SU-DHL-6 (cell line): ENCODE measurements at regions not wholly inside any gene's neighbourhood (a gene's known extent, or its start where the extent isn't known, plus 50 kb on each side); places are given as distances from the start of the nearest gene placed in this dataset.

Experiments
- H2AFZ ChIP-seq: fragments of 200-600 bp; sonication (generic); 2 replicates; pipeline ENCODE4 v1.6.1; 2014; ENCODE audit warnings: low read depth, mild to moderate bottlenecking, moderate library complexity, mixed read lengths, antibody characterized with exemption, low read length; ENCODE audit not compliant: severe bottlenecking
- H3F3A ChIP-seq: fragments of 200-600 bp; shearing (Covaris generic); 2 replicates; pipeline ENCODE4 v1.6.0; 2016; ENCODE audit warnings: antibody characterized with exemption, mild to moderate bottlenecking; ENCODE audit not compliant: insufficient read depth
- H3K27ac ChIP-seq: fragments of 200-600 bp; sonication (generic); 2 replicates; pipeline ENCODE4 v1.5.1; 2016; ENCODE audit warnings: low read depth, mild to moderate bottlenecking, low read length, moderate library complexity, mixed read lengths
- H3K27me3 ChIP-seq: fragments of 200-600 bp; sonication (generic), shearing (Covaris generic); 2 replicates; pipeline ENCODE4 v1.6.0; 2014; ENCODE audit warnings: mild to moderate bottlenecking, low read length
- H3K36me3 ChIP-seq: fragments of 200-600 bp; sonication (generic); 2 replicates; pipeline ENCODE4 v1.6.1; 2014; ENCODE audit warnings: mild to moderate bottlenecking, low read length, mixed read lengths
- H3K4me2 ChIP-seq: fragments of 300-600, 200-600 bp; shearing (Covaris generic), sonication (generic); 2 replicates; pipeline ENCODE4 v1.6.0; 2014; ENCODE audit warnings: low read length, low read depth, mild to moderate bottlenecking; ENCODE audit not compliant: poor library complexity, severe bottlenecking
- H3K4me3 ChIP-seq: fragments of 200-600 bp; sonication (generic); 2 replicates; pipeline ENCODE4 v1.5.1; 2014; ENCODE audit warnings: antibody characterized with exemption, low read length, mild to moderate bottlenecking, mixed read lengths; ENCODE audit not compliant: insufficient read depth, poor library complexity, severe bottlenecking
- H3K79me2 ChIP-seq: fragments of 200-600 bp; sonication (generic); 2 replicates; pipeline ENCODE4 v1.6.1; 2014; ENCODE audit warnings: mild to moderate bottlenecking, low read length, moderate library complexity; ENCODE audit not compliant: insufficient read depth
- H3K9ac ChIP-seq: fragments of 200-600 bp; sonication (generic); 2 replicates; pipeline ENCODE4 v1.7.0; 2014; ENCODE audit warnings: mild to moderate bottlenecking, low read length
- H3K9me2 ChIP-seq: fragments of 200-600 bp; sonication (generic); replicated peaks from 2 replicates; pipeline ENCODE4 v1.6.1; 2014; ENCODE audit warnings: low read length; ENCODE audit not compliant: insufficient read depth
- H3K9me3 ChIP-seq: fragments of 200-600 bp; sonication (generic); 2 replicates; pipeline ENCODE4 v1.6.1; 2014; ENCODE audit warnings: low read length, mixed read lengths; ENCODE audit not compliant: insufficient read depth
- H4K20me1 ChIP-seq: fragments of 200-600 bp; sonication (generic); 2 replicates; pipeline ENCODE4 v1.6.1; 2014; ENCODE audit warnings: low read depth, mild to moderate bottlenecking, antibody characterized with exemption, low read length, moderate library complexity, mixed read lengths
- CTCF ChIP-seq: fragments of 200-600 bp; sonication (generic); IDR thresholded peaks from one replicate; pipeline ENCODE4 v1.5.1; 2017; ENCODE audit warnings: antibody characterized with exemption, mild to moderate bottlenecking, low read length, moderate library complexity; ENCODE audit not compliant: insufficient read depth, poor library complexity, severe bottlenecking
- EZH2phosphoT487 ChIP-seq: fragments of 200-600 bp; sonication (generic), shearing (Covaris generic); conservative IDR thresholded peaks from 2 replicates; pipeline ENCODE4 v1.6.1; 2018; ENCODE audit warnings: mild to moderate bottlenecking, antibody characterized with exemption, low read length, moderate library complexity, mixed read lengths

DNA sequence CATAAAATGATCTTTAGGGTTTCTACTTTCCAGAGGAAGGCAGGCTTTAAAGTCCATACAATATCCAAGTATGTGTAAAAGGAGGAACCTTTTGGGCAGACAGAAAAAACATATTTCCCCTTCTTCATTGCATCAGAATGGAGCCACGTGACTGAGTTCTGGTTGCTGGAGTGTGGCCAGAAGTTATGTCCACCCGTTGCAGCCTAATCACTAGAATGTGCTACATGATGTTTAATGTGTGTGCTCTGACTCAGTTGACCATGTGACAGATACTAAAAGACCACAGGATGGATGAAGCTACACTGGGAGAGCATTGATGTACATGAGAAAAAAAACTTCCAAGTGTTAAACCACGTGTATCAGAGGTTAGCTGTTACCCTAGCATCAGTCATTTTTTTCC lies 460.9 kb downstream of the RIT2 start:
- Histone ChIP-seq H3K27ac (no peak overlapping the region), H3K9me3 (no peaks in the 10 kb centered on the region), H3F3A (no peaks in the 10 kb centered on the region), H3K79me2 (no peaks in the 10 kb centered on the region), H3K9me2 (no peaks in the 10 kb centered on the region), H3K9ac (no peak overlapping the region), H4K20me1 (no peaks in the 10 kb centered on the region), H3K27me3 (no peaks in the 10 kb centered on the region), H2AFZ (no peak overlapping the region), H3K4me2 (no peak overlapping the region), H3K4me3 (no peak overlapping the region), H3K36me3 (no peaks in the 10 kb centered on the region)
- no peak for TF ChIP-seq CTCF
- no peak for TF ChIP-seq EZH2phosphoT487

DNA sequence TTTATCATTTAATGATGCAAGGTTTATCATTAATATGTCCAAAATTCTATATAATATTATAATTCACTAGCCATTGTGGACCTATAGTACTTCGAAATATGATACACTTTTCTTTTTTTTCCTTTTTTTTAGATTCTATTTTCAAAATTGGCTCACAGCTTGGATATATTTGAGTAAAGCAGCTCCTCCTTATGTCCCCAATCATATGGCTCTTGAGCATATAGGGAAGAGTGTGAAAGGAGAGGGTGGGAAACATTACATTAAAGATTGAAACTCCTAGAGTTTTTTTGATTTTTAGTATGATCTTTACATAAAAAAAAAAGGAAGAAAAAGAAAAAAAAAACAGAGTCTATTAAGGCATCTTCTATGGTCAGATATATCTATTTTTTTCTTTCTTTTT lies 457.9 kb downstream of the RIT2 start:
- no peaks in the 10 kb centered on the region for H4K20me1 ChIP-seq
- TF ChIP-seq EZH2phosphoT487 = no peak
- no peak for TF ChIP-seq CTCF

DNA sequence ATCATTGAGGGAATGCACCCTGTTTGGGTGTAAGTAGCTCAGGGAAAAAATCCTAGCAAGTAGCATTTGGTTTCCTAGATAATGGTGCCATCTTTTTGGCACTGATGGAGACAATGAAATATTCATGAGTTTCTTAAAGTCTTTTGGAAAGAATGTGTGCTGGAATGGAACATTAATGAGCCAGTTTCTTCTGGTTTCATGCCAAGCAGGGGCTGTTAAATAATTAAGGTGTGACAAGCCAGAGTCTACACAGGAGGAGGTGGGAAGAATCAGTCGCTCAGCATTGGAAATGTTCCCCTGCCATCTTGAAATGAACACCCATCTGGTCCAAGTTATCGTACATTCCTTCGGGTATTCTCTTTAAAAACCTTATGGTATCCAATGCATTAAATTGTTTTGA lies 457.3 kb downstream of the RIT2 start:
- no peak for TF ChIP-seq EZH2phosphoT487
- no peak for TF ChIP-seq CTCF

More for the DNA sequence above, 457.9 kb downstream of the RIT2 start:
- Histone ChIP-seq H3F3A (no peaks in the 10 kb centered on the region), H3K9me2 (no peaks in the 10 kb centered on the region), H2AFZ (no peak overlapping the region), H3K4me2 (no peak overlapping the region), H3K36me3 (no peaks in the 10 kb centered on the region), H3K9me3 (no peaks in the 10 kb centered on the region), H3K4me3 (no peak overlapping the region), H3K9ac (no peak overlapping the region), H3K79me2 (no peaks in the 10 kb centered on the region), H3K27me3 (no peaks in the 10 kb centered on the region), H3K27ac (no peak overlapping the region)

More for the DNA sequence above, 457.3 kb downstream of the RIT2 start:
- Histone ChIP-seq H3K4me3 (no peak overlapping the region), H3K4me2 (no peak overlapping the region), H3F3A (no peaks in the 10 kb centered on the region), H3K36me3 (no peaks in the 10 kb centered on the region), H4K20me1 (no peaks in the 10 kb centered on the region), H3K9ac (no peak overlapping the region), H2AFZ (no peak overlapping the region), H3K9me3 (no peaks in the 10 kb centered on the region), H3K27me3 (no peaks in the 10 kb centered on the region), H3K9me2 (no peaks in the 10 kb centered on the region), H3K79me2 (no peaks in the 10 kb centered on the region), H3K27ac (no peak overlapping the region)
